ENCODE measurements at regions not wholly inside any gene's neighbourhood (a gene's known extent, or its start where the extent isn't known, plus 50 kb on each side); places are given as distances from the start of the nearest gene placed in this dataset.

DNA sequence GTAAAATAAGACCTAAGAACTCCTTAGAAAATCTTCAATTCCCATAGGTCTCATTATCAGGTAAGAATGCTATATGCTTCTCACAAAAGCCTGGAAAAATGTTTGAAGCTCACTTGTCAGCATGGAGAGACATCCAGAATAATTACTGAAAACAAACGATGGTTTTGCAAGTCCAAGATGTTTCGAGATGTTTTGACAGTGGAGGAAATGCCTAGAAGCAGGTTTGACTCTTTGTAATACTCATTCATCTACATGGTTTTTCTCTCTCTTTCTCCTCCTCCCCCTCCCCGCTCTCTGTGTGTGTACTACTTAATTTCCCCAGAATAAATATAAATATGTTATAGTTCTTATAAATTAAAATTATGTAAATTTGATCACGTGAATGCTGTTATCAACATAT, 131.9 kb upstream of the NR3C2 start:
- TF ChIP-seq KDM1A (IDR thresholded peaks at IDR 0.05; ENCODE audit: low read depth) (no peak), EP300 (IDR thresholded peaks at IDR 0.05) (no peak), POLR2A (IDR thresholded peaks at IDR 0.05; ENCODE audit: low read length) (no peak), POLR2AphosphoS2 (conservative IDR thresholded peaks at IDR 0.05; ENCODE audit: low read length) (no peak), CHD4 (IDR thresholded peaks at IDR 0.05; ENCODE audit: borderline replicate concordance) (no peak), PHF8 (IDR thresholded peaks at IDR 0.05; ENCODE audit: borderline replicate concordance, low read depth) (no peak), JUN (IDR thresholded peaks at IDR 0.05) (no peak), KDM5A (IDR thresholded peaks at IDR 0.05) (no peak), MYC (IDR thresholded peaks at IDR 0.05; ENCODE audit: borderline replicate concordance, low read length) (no peak)
- TF ChIP-seq, protein P1, sequence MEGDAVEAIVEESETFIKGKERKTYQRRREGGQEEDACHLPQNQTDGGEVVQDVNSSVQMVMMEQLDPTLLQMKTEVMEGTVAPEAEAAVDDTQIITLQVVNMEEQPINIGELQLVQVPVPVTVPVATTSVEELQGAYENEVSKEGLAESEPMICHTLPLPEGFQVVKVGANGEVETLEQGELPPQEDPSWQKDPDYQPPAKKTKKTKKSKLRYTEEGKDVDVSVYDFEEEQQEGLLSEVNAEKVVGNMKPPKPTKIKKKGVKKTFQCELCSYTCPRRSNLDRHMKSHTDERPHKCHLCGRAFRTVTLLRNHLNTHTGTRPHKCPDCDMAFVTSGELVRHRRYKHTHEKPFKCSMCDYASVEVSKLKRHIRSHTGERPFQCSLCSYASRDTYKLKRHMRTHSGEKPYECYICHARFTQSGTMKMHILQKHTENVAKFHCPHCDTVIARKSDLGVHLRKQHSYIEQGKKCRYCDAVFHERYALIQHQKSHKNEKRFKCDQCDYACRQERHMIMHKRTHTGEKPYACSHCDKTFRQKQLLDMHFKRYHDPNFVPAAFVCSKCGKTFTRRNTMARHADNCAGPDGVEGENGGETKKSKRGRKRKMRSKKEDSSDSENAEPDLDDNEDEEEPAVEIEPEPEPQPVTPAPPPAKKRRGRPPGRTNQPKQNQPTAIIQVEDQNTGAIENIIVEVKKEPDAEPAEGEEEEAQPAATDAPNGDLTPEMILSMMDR (IDR thresholded peaks at IDR 0.05), result no peak
- TF ChIP-seq, protein P2, sequence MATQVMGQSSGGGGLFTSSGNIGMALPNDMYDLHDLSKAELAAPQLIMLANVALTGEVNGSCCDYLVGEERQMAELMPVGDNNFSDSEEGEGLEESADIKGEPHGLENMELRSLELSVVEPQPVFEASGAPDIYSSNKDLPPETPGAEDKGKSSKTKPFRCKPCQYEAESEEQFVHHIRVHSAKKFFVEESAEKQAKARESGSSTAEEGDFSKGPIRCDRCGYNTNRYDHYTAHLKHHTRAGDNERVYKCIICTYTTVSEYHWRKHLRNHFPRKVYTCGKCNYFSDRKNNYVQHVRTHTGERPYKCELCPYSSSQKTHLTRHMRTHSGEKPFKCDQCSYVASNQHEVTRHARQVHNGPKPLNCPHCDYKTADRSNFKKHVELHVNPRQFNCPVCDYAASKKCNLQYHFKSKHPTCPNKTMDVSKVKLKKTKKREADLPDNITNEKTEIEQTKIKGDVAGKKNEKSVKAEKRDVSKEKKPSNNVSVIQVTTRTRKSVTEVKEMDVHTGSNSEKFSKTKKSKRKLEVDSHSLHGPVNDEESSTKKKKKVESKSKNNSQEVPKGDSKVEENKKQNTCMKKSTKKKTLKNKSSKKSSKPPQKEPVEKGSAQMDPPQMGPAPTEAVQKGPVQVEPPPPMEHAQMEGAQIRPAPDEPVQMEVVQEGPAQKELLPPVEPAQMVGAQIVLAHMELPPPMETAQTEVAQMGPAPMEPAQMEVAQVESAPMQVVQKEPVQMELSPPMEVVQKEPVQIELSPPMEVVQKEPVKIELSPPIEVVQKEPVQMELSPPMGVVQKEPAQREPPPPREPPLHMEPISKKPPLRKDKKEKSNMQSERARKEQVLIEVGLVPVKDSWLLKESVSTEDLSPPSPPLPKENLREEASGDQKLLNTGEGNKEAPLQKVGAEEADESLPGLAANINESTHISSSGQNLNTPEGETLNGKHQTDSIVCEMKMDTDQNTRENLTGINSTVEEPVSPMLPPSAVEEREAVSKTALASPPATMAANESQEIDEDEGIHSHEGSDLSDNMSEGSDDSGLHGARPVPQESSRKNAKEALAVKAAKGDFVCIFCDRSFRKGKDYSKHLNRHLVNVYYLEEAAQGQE (IDR thresholded peaks at IDR 0.05), result no peak
- TF ChIP-seq, protein P3, sequence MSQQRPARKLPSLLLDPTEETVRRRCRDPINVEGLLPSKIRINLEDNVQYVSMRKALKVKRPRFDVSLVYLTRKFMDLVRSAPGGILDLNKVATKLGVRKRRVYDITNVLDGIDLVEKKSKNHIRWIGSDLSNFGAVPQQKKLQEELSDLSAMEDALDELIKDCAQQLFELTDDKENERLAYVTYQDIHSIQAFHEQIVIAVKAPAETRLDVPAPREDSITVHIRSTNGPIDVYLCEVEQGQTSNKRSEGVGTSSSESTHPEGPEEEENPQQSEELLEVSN (IDR thresholded peaks at IDR 0.05; ENCODE audit: borderline replicate concordance, low read depth), result no peak
- TF ChIP-seq, protein P4, sequence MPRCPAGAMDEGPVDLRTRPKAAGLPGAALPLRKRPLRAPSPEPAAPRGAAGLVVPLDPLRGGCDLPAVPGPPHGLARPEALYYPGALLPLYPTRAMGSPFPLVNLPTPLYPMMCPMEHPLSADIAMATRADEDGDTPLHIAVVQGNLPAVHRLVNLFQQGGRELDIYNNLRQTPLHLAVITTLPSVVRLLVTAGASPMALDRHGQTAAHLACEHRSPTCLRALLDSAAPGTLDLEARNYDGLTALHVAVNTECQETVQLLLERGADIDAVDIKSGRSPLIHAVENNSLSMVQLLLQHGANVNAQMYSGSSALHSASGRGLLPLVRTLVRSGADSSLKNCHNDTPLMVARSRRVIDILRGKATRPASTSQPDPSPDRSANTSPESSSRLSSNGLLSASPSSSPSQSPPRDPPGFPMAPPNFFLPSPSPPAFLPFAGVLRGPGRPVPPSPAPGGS (IDR thresholded peaks at IDR 0.05), result no peak
